H1 (cell line): ENCODE measurements at regions not wholly inside any gene's neighbourhood (a gene's known extent, or its start where the extent isn't known, plus 50 kb on each side); places are given as distances from the start of the nearest gene placed in this dataset.

Experiments used
- CTCF ChIA-PET: fragments of 300-600 bp; sonication (Branson Sonifier 250); formaldehyde crosslinking; loops from one replicate; lab custom pipeline; 2021; ENCODE audit not compliant: partially characterized antibody; lab: Charles Lee
- POLR2A ChIA-PET: fragments of 300-600 bp; sonication (Branson Sonifier 250); formaldehyde crosslinking; loops from one replicate; lab custom pipeline; 2021; ENCODE audit warnings: inconsistent platforms; ENCODE audit not compliant: partially characterized antibody; lab: Charles Lee
- DNase-seq, 2 experiments: peaks; one replicate each; pipeline versions ENCODE4 v3.0.0 to v3.0.0-alpha.2; 2010 to 2022; ENCODE audit warnings: low spot score in 2 of 2, low read depth in 1 of 2, mixed read lengths in 1 of 2
- FAIRE-seq: peaks from 2 replicates; lab custom pipeline; 2011; peaks lifted over from hg19 to GRCh38; lab: Jason Lieb, UNC
- H2AFZ ChIP-seq: 2 replicates; pipeline ENCODE4 v1.8.1; 2012; ENCODE audit warnings: low read length, inconsistent platforms
- H2AK5ac ChIP-seq: 2 replicates; pipeline ENCODE4 v1.6.1; 2013; ENCODE audit warnings: low read depth, low read length
- H2BK120ac ChIP-seq: replicated peaks from 2 replicates; pipeline ENCODE3; 2013; ENCODE audit warnings: low read depth, low read length, inconsistent platforms
- H2BK12ac ChIP-seq: 2 replicates; pipeline ENCODE4 v1.6.1; 2013; ENCODE audit warnings: low read depth, low read length
- H2BK15ac ChIP-seq: 2 replicates; pipeline ENCODE4 v1.6.1; 2013; ENCODE audit warnings: low read length
- H2BK20ac ChIP-seq: 2 replicates; pipeline ENCODE4 v1.6.1; 2013; ENCODE audit warnings: low read length
- H2BK5ac ChIP-seq: 2 replicates; pipeline ENCODE4 v1.6.1; 2013; ENCODE audit warnings: low read depth, low read length
- H3K14ac ChIP-seq: 2 replicates; pipeline ENCODE4 v1.6.1; 2013; ENCODE audit warnings: inconsistent platforms; ENCODE audit not compliant: insufficient read length
- H3K18ac ChIP-seq: 2 replicates; pipeline ENCODE4 v1.6.1; 2013; ENCODE audit warnings: low read length; ENCODE audit errors: extremely low read depth
- H3K23ac ChIP-seq: 2 replicates; pipeline ENCODE4 v1.6.1; 2013; ENCODE audit warnings: inconsistent platforms; ENCODE audit not compliant: insufficient read length
- H3K23me2 ChIP-seq: 2 replicates; pipeline ENCODE4 v1.6.1; 2013; ENCODE audit warnings: low read depth, low read length
- H3K27ac ChIP-seq: 2 replicates; pipeline ENCODE4 v1.6.1; 2011; ENCODE audit warnings: low read depth, low read length, inconsistent platforms
- H3K27me3 ChIP-seq, 4 experiments: replicated peaks in 1 of 4; 1 replicate in 1 of 4; 2 replicates in 3 of 4; pipeline versions ENCODE4 v1.6.1 to v1.8.1; 2011 to 2013; ENCODE audit warnings: low read length in 3 of 4, mild to moderate bottlenecking in 3 of 4, inconsistent platforms in 2 of 4, mixed read lengths in 2 of 4, moderate library complexity in 1 of 4; ENCODE audit not compliant: control insufficient read depth in 3 of 4, insufficient read depth in 3 of 4; ENCODE audit errors: extremely low read depth in 1 of 4
- H3K36me3 ChIP-seq, 4 experiments: 2 replicates each; pipeline versions ENCODE4 v1.6.1 to v1.8.1; 2011 to 2013; ENCODE audit warnings: mild to moderate bottlenecking in 4 of 4, low read length in 3 of 4, moderate library complexity in 2 of 4, control low read depth in 1 of 4, inconsistent platforms in 1 of 4; ENCODE audit not compliant: insufficient read depth in 4 of 4, control insufficient read depth in 2 of 4
- H3K4ac ChIP-seq: replicated peaks from 2 replicates; pipeline ENCODE3; 2013; ENCODE audit warnings: low read length, low read depth, mixed read lengths, inconsistent platforms; ENCODE audit not compliant: insufficient read length
- H3K4me1 ChIP-seq, 4 experiments: replicated peaks in 1 of 4; 1 replicate in 1 of 4; 2 replicates in 3 of 4; pipeline versions ENCODE4 v1.6.1 to v1.8.1; 2011 to 2013; ENCODE audit warnings: low read length in 3 of 4, inconsistent platforms in 2 of 4, mixed read lengths in 1 of 4; ENCODE audit not compliant: insufficient read depth in 4 of 4, control insufficient read depth in 3 of 4
- H3K4me2 ChIP-seq, 2 experiments: 2 replicates each; pipeline versions ENCODE4 v1.6.1 to v1.8.1; 2011 to 2013; ENCODE audit warnings: low read depth in 2 of 2, low read length in 2 of 2, control low read depth in 1 of 2, inconsistent platforms in 1 of 2, mild to moderate bottlenecking in 1 of 2; ENCODE audit not compliant: insufficient read depth in 1 of 2
- H3K4me3 ChIP-seq, 4 experiments: fragments of 200-600, 300-600 bp in 1 of 4; sonication (generic), shearing (Covaris generic), sonication (Bioruptor Twin) in 1 of 4; 2 replicates each; pipeline versions ENCODE4 v1.5.1 to v1.8.1; 2011 to 2016; ENCODE audit warnings: low read length in 4 of 4, low read depth in 3 of 4, control low read depth in 2 of 4, inconsistent platforms in 2 of 4, mild to moderate bottlenecking in 2 of 4, mixed read lengths in 1 of 4, moderate library complexity in 1 of 4; ENCODE audit not compliant: insufficient read depth in 2 of 4; ENCODE audit errors: extremely low read depth in 1 of 4
- H3K56ac ChIP-seq: replicated peaks from 2 replicates; pipeline ENCODE3; 2013; ENCODE audit warnings: low read depth, mild to moderate bottlenecking, mixed read lengths, low read length, inconsistent platforms; ENCODE audit not compliant: insufficient read length
- H3K79me1 ChIP-seq: 2 replicates; pipeline ENCODE4 v1.6.1; 2013; ENCODE audit warnings: low read depth, low read length, control low read depth
- H3K79me2 ChIP-seq, 2 experiments: 2 replicates each; pipeline versions ENCODE4 v1.6.1 to v1.8.1; 2012 to 2013; ENCODE audit warnings: low read length in 2 of 2, mild to moderate bottlenecking in 2 of 2, inconsistent platforms in 1 of 2; ENCODE audit not compliant: insufficient read depth in 2 of 2, control insufficient read depth in 1 of 2
- H3K9ac ChIP-seq, 4 experiments: replicated peaks in 1 of 4; 1 replicate in 1 of 4; 2 replicates in 3 of 4; pipeline versions ENCODE4 v1.6.1 to v1.8.1; 2011 to 2013; ENCODE audit warnings: low read depth in 3 of 4, low read length in 3 of 4, control low read depth in 2 of 4, mild to moderate bottlenecking in 2 of 4, moderate library complexity in 2 of 4, inconsistent platforms in 1 of 4; ENCODE audit errors: extremely low read depth in 1 of 4
- H3K9me3 ChIP-seq, 2 experiments: 2 replicates each; pipeline versions ENCODE4 v1.6.1 to v1.8.1; 2012 to 2013; ENCODE audit warnings: mild to moderate bottlenecking in 2 of 2, moderate library complexity in 2 of 2, control low read depth in 1 of 2, inconsistent platforms in 1 of 2, low read depth in 1 of 2, low read length in 1 of 2, mixed read lengths in 1 of 2; ENCODE audit not compliant: insufficient read depth in 2 of 2
- H4K20me1 ChIP-seq, 2 experiments: replicated peaks in 1 of 2; 2 replicates each; pipeline versions ENCODE3 to v1.8.1; 2011 to 2013; ENCODE audit warnings: inconsistent platforms in 2 of 2, low read length in 2 of 2, mild to moderate bottlenecking in 1 of 2; ENCODE audit not compliant: insufficient read depth in 2 of 2, control insufficient read depth in 1 of 2
- H4K5ac ChIP-seq: 2 replicates; pipeline ENCODE4 v1.6.1; 2013; ENCODE audit warnings: low read length, low read depth, mixed read lengths, inconsistent platforms; ENCODE audit not compliant: insufficient read length
- H4K8ac ChIP-seq: 2 replicates; pipeline ENCODE4 v1.8.0; 2013; ENCODE audit warnings: mild to moderate bottlenecking, moderate library complexity, low read length, inconsistent platforms; ENCODE audit not compliant: insufficient read depth; ENCODE audit errors: extremely low read depth
- H4K91ac ChIP-seq: replicated peaks from 2 replicates; pipeline ENCODE3; 2013; ENCODE audit warnings: low read length, mixed read lengths, inconsistent platforms; ENCODE audit not compliant: insufficient read length
- RAD21 ChIP-seq, 2 experiments: IDR thresholded peaks in 1 of 2; conservative IDR thresholded peaks in 1 of 2; 2 replicates each; pipeline ENCODE4 v1.6.1; 2011; ENCODE audit warnings: low read depth in 2 of 2, low read length in 2 of 2, improper control_type of control experiment in 1 of 2, inconsistent platforms in 1 of 2, mild to moderate bottlenecking in 1 of 2, moderate library complexity in 1 of 2
- SUZ12 ChIP-seq: fragments of 200-600 bp; sonication (generic); IDR thresholded peaks from 2 replicates; pipeline ENCODE4 v1.6.1; 2012; ENCODE audit warnings: mild to moderate bottlenecking, inconsistent platforms, low read length, moderate library complexity, mixed read lengths
- WGBS, 2 experiments: shearing (Covaris generic) in 1 of 2; methylation state at CpG; one replicate each; pipeline versions ENCODE4 v1.1.6 to v1.1.7; 2013 to 2015; ENCODE audit warnings: low lambda C conversion rate in 2 of 2, mixed read lengths in 2 of 2, inconsistent platforms in 1 of 2, low coverage in 1 of 2, missing lambda C conversion rate in 1 of 2; ENCODE audit not compliant: insufficient replicate concordance in 2 of 2, insufficient coverage in 1 of 2, insufficient read length in 1 of 2; ENCODE audit errors: extremely low coverage in 1 of 2, missing lambda C conversion rate in 1 of 2; 5-methylcytosine and 5-hydroxymethylcytosine counted together

DNA sequence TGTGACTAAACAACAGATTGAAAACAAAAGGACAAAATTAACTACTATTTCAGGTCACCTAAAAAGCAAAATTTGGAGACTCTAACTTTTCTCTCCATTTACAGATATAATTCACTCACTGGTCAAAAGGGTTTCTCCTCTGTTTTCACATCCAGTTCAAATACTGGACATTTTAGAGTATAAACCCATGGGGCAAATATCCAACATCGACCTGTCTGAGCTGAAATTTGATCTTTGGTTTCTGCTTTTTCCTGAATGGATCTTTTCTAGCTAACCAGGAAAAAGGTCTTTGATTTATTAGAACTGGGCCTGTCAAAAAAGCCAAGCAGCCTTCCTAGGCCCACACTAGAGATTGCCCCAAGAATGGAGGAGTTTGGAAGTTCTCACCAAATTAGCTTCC lies 69.3 kb upstream of the SATB2 start:
- POLR2A ChIA-PET = no interaction called here
- Histone ChIP-seq H2BK5ac (no peak overlapping the region), H3K14ac (no peak overlapping the region), H2BK120ac (no peak overlapping the region), H3K23ac (no peak overlapping the region), H3K4me1 (no peaks in the 10 kb centered on the region), H4K8ac (no peak overlapping the region), H2AK5ac (no peak overlapping the region), H3K9me3 (no peaks in the 10 kb centered on the region), H3K9ac (no peak overlapping the region), H3K4me2 (no peak overlapping the region), H2AFZ (no peak overlapping the region), H2BK20ac (no peak overlapping the region), H4K91ac (no peak overlapping the region)
- DNase-seq (no peak), FAIRE-seq (no peak)
- TF ChIP-seq RAD21 (IDR thresholded peaks at IDR 0.05 in 1 of 2, conservative IDR thresholded peaks at IDR 0.05 in 1 of 2; ENCODE audit: low read depth in 2 of 2, low read length in 2 of 2) = no peak
- TF ChIP-seq SUZ12 = no peak
- TF ChIP-seq, all 59 proteins: peak for 0
- no peaks in the 10 kb centered on the region for H3K36me3 ChIP-seq
- no peak overlapping the region for H3K4ac ChIP-seq
- H3K18ac ChIP-seq = no peak overlapping the region
- no peaks in the 10 kb centered on the region for H3K79me1 ChIP-seq
- H3K4me3 ChIP-seq = no peak overlapping the region
- H2BK12ac ChIP-seq = no peak overlapping the region
- CTCF ChIA-PET = interaction anchor here (0.7 to 1.1 kb wide), 3 partner anchors 38 to 869 kb away, joined by 3 to 4 read pairs (median 3); no protein-coding TSS in a partner anchor
- WGBS, 2 experiments = 100% methylated on average over 1 of the region's 1 CpG; no CpG with 5 or more reads in 1 of the 2 experiments
- peaks cover 0 to 2% (median 0%) of the 10 kb centered on the region in 4 experiments; a peak in 1 of 7 replicates for H3K27me3 ChIP-seq
- no peak overlapping the region for H4K5ac ChIP-seq
- no peaks in the 10 kb centered on the region for H3K23me2 ChIP-seq
- H3K79me2 ChIP-seq = no peaks in the 10 kb centered on the region
- no peak overlapping the region for H3K56ac ChIP-seq
- H3K27ac ChIP-seq = no peak overlapping the region
- H2BK15ac ChIP-seq = no peak overlapping the region
- no peaks in the 10 kb centered on the region for H4K20me1 ChIP-seq
